ENCODE measurements at regions not wholly inside any gene's neighbourhood (a gene's known extent, or its start where the extent isn't known, plus 50 kb on each side); places are given as distances from the start of the nearest gene placed in this dataset.
"Not testable (repeated sequence)": the region's sequence is repeated elsewhere in the genome, so short reads cannot be mapped to it uniquely, and the experiment has no call there.

DNA sequence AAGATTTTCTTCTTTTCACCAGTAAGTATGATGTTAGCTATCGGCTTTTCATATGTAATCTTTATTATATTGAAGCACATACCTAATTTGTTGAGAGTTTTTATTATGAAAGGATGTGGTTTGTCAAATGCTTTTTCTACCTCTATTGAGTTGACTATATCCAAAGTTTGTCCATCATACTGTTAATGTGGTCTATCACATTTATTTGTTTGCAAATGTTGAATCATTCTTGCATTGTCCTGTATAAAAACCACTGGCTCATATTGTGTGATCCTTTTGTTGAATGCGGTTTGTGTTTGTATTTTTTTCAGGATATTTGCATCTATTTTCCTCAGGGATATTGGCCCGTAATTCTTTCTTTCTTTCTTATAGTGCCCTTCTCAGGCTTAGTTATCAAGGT is 675.5 kb downstream of the NUP35 start:
- no peak for DNase-seq (ENCODE audit: low read depth)

DNA sequence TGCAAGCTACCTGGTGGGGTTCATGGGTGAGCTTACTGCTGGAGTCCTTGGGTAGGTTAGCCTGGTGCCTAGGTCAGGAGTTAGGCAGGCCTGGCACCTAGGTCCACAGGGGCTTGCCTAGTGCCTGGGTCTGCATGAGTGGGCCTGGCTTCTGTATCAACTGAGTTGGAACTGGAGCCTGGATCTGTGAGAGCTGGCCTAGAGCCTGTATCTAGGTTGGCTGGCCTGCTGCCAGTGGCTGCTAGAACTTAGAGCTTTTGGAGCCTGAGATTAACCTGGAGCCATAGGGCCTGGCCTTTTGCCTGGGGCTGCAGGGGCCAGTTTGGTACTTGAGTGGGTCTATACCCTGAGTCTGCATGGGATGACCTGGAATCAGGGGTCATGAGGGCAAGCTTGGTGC is 679.4 kb downstream of the NUP35 start:
- DNase-seq (ENCODE audit: low read depth), result no peak

DNA sequence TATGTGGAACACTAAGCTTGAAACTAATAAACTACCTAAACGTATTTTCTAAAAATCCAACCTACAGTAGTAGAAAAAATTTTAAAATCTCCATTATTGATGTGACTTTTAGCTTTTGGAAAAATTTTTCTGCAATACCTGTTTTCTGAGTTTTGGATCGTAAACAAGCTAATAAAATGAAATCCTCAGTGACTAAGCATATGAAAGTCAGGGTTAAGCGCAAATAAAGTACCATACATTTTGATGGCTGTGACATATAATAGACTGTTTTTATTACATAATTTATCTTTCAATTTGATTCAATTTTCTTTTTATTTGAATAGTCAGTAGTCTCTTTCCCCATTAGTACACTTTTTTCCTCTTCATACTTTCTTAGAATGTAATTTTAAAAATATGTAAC is 683.6 kb downstream of the NUP35 start:
- no peak for DNase-seq (ENCODE audit: low read depth)

DNA sequence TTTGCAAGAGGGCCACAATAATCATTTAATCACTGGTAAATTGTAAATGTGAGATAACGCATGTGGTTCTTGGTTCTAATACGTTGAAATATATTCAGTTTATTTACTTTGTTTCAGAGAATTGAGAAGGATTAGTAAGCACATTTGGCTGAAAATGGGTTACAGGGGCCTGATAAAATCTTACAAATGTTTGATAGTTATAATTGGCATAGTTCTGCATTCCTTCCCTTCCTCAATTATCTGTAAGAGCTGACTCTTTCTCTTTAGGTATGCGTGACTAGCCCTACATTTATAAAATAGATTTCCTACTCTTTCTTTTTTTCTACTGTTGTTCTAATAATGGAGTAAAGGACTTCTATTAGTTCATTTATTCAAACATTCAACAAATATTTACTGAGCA is 685.2 kb downstream of the NUP35 start:
- DNase-seq (ENCODE audit: low read depth), result no peak

DNA sequence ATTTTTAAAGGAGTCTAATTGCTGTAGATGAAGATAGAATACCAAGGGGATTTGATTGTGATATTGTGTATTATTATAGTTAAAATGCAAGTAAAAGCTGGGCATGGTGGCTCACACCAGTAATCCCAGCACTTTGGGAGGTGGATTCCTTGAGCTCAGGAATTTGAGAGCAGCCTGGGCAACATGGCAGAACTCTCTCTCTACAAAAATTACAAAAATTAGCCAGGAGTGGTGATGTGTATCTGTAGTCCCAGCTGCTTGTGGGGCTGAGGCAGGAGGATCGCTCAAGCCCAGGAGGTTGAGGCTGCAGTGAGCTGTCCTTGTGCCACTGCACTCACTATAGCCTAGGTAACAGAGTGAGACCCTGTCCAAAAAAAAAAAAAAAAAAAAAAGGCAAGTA is 687.0 kb downstream of the NUP35 start:
- DNase-seq (ENCODE audit: low read depth), result no peak

DNA sequence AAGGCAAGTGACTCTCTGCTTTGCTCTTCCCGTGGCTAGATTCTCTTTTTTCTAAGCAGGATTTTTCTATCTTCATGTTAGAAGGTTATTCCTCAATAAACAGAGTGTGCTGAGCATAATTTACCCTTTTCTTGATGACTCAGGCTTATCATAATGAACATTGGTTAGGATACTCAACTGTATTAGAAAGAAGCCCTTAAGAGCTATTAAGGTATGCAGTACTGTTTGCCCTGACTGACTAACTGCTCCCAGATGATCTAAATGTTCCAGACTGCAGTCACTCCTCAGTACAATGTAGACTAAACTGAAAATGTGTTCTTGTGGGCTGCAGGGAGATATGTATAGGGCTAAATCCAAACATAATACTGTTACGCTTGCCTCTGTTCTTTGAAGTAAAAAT is 687.8 kb downstream of the NUP35 start:
- no peak for DNase-seq (ENCODE audit: low read depth)

DNA sequence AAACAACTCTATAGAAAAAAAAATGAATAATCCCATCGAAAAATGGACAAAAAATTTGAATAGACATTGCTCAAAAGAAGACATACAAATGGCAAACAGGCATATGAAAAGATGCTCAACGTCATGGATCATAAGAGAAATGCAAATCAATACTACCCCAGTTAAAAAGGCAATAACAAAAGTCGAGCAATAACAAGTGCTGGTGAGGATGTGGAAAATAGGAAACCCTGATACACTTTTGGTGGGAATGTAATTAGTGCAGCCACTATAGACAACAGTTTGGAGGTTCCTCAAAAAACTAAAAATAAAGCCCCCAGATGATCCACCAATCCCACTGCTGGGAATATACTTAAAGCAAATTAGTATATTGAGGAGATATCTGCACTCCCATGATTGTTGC is 701.5 kb downstream of the NUP35 start:
- DNase-seq (ENCODE audit: low read depth), result no peak

DNA sequence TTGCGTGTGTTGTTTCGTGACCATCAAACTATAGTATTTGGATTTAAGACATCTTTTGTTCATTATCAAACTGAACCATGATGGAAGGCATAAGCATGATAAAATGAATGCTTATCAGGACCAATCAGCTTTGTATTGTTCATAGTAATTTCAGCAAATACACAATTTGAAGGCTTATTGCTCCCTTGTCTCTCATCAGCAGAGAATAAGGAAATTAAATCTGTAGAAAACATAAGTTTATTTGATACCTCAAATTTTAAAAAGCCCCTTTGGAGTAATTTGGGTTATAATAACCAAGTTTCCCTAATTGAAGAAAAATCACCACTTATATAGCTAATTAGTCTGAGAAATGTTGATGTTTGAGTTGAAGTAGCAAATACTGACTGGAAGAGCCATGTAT is 705.7 kb downstream of the NUP35 start:
- DNase-seq (ENCODE audit: low read depth), result no peak

DNA sequence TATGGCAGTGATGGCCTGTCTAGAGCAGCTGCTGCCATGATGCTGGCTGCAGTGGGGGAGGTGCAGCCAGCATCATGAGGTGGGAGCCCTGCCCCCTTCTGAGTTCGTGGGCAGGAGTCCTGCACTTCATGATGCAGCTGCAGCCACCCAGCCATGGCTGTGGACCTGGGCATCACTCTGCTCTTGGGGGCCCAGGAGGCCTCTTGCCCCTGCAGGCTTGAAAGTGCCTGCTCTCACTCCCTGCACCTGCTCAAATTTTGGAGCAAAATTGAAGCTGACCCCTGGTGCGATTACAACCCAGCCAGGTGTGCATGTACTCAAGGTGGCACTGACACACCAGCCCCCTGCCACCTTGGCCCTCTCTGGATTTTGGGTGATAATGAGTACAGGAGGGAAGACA is 712.9 kb downstream of the NUP35 start:
- DNase-seq (ENCODE audit: low read depth), result no peak

DNA sequence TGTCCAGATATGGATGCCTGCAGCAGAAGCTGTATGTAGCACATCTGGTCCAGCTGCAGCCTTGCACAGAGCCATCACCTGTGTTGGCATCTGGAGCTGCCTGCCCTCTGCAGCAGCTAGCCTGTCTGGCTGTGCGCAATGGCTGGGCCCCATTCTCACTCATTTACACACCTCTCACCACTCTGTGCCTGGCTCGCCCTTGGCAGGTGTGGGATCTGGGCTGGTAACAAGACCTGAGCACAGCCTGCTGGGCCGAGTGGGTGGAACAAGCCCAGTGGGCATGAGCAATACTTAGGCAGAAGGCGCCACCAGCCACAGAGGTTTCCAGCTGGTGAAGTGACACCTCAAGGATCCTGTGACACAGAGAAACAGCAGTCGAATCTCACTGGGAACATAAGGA is 714.1 kb downstream of the NUP35 start:
- DNase-seq (ENCODE audit: low read depth), result no peak

DNA sequence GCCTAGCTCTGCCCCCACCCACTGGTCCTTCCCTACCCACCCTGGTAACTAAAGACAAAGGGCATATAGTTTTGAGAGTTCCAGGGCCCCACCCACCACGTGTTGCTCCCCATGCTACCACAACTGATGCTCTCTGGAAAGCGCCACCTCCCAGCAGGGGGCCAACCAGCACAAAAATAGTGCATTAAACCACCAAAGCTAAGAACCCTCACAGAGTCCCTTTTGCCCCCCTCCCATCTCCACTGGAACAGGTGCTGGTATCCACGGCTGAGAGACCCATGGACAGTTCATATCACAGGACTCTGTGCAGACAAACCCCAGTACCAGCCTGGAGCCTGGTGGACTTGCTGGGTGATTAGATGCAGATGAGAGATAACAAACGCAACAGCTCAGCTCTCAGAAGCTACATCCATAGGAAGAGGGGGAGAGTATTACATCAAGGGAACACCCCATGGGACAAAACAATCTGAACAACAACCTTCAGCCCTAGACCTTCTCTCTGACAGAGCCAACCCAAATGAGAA is 715.9 kb downstream of the NUP35 start:
- no peak for DNase-seq (ENCODE audit: low read depth)

DNA sequence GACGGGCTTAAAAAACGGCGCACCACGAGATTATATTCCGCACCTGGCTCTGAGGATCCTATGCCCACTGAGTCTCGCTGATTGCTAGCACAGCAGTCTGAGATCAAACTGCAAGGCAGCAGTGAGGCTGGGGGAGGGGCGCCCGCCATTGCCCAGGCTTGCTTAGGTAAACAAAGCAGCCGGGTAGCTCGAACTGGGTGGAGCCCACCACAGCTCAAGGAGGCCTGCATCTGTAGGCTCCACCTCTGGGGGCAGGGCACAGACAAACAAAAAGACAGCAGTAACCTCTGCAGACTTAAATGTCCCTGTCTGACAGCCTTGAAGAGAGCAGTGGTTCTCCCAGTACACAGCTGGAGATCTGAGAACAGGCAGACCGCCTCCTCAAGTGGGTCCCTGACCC is 725.6 kb downstream of the NUP35 start:
- not testable (repeated sequence) for DNase-seq (ENCODE audit: low read depth)

DNA sequence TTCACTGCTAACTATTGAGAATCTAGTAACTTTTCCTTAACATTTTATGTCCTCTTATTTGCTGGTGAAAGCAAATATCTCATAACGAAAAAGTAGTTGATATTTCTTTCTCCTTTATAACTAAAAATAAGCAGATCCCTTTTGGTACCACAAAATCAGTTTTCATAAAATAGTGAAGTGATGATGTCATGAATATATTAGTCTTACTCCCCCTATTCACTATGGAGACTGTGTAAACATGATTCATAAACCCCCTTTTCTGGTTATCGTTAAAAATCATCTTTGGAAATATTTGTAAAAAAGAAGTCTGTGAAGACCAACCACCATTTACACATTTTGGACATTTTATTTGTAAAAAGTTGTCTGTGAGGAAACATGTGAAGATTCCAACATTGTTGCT is 734.9 kb downstream of the NUP35 start:
- DNase-seq (ENCODE audit: low read depth), result no peak

DNA sequence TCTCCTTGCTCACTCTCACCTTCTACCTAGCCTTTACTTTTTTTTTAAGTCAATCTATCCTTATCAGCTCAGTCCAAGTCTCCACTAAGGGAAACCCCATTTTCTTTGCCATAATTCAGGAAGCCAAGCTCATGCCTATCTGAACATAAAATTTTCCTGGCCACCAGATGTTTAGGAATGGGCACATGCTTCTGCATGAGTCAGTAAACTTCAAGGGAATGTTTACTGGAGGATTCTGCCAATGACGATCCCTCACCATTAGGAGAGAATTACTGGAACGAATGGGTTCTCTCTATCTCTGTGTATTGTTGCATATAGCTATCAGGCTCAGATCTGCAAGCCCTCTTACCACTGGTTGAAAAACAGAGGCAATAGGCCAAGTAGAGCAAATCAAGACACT is 731.7 kb upstream of the ZNF804A start:
- DNase-seq (ENCODE audit: low read depth), result no peak

DNA sequence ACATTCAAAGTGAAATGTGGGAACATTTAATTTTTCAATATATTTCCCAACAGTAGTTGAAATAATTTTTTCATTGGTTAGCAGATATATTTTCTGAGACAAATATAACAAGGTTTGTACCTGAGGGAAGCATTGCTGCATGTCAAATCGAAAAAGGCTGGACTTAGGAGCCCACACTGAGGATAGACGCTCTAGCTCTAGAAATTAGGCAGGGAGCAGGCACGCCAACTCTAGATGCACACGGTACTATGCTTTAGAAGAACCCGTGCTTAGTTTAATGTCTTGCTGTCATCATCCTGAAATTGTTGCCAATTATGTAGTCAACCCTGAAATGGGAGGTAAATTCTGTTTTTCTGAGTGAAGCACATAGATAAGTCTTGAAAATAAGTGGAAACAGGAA is 731.1 kb upstream of the ZNF804A start:
- DNase-seq (ENCODE audit: low read depth), result no peak

DNA sequence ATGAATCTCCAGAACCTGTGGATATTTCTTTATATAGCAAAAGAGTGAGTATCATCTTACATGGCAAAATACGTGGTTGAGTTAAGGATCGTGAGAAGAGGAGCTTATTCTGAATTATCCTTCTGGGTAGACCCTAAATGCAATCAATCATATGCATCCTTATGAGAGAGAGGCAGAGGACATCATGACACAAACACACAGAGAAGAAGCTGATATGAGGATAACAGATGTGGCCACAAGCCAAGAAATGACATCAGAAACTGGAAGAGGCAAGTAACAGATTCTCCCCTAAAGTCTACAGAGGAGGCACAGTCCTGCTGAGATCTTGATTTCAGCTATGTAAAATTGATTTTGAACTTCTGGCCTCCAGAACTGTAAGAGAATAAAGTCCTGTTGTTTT is 730.2 kb upstream of the ZNF804A start:
- DNase-seq (ENCODE audit: low read depth), result no peak

DNA sequence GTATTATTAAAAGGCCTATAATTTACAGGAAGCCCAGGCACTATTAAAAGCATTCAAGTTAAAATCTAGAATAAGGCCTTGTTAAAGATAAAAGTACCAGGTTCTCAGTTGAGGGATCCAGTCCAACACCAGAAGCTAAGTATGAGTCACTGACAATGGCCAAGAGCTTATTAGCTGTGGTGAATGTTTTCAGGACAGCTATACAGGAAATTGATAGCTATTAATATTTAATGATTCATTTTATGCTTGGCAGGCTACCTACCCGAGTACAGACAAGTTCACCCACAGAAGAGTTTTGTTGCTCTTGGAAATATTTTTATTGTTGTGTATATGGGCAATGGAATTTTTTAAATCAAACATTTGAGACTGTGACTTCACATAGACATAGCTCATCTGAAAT is 729.6 kb upstream of the ZNF804A start:
- no peak for DNase-seq (ENCODE audit: low read depth)

DNA sequence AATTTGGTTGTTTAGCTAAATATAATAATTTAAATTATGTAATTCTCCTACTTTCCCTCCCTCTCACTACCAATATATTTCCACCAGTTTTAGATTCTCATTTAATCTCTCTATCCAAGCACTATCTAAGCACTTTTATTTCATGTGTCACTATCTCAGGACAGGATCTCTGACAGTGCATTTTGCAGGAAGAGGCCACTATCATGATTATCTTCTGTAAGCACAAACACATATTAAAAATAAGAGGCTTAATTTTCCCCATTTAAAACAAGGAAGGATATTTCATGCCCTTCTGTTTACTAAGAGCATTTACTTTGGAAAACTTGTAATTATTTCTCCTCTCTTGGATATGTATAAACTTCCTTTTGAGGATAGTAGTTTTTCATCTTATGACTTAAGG is 726.2 kb upstream of the ZNF804A start:
- no peak for DNase-seq (ENCODE audit: low read depth)

DNA sequence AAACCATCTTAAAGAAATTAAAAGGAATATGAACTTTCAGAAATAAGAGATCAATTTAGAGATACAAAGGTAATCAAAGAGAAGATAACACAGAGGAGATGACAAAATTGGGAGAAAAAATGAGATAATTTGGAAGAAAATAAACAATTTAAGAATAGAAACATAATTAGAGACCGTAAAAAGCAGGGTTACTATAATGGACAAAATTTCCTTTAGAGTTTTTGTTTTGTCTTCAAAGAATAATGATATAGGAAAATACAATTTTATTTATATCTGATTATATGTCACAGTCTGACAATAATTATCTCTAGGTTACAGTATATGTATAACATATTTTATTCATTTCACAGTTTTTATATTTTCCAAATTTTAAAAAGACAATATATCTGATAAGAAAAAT is 716.4 kb upstream of the ZNF804A start:
- DNase-seq (ENCODE audit: low read depth), result no peak

DNA sequence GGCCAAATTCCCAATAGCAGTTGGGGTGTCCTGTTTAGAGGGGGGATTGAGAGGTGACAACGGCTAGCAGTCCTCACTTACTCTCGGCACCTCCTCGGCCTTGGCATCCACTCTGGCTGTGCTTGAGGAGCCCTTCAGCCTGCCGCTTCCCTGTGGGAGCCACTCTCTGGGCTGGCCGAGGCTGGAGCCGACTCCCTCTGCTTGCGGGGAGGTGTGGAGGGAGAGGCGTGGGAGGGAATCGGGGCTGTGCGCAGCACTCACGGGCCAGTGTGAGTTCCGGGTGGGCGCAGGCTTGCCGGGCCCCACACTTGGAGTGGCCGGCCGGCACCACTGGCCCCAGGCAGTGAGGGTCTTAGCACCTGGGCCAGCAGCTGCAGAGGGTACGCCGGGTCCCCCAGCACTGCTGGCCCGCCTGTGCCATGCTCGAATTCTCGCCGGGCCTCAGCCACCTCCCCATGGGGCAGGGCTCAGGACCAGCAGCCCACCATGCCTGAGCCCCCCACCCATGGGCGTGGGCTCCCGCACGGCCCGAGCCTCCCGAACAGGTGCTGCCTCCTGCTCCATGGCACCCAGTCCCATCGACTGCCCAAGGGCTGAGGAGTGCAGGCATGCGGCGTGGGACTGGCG is 705.9 kb upstream of the ZNF804A start:
- DNase-seq (ENCODE audit: low read depth), result no peak

DNA sequence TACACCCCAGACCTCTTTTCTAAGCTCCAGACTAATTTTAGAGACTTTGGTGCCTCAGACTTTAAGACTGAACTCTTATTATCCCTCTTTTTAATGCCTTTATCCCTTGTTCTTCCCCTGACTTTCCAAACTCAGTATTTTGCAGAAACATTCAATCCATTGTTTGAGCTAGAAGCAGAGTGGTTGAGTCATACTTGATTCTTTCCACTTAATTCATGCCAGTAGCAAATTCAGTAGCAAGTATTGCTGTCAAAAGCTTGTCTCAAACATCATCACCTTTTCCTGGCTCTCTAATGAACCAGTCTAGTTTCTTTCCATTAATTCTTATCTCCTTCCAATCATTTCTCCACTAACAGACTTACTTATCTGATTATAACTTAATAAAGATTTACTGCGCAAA is 699.7 kb upstream of the ZNF804A start:
- no peak for DNase-seq (ENCODE audit: low read depth)

DNA sequence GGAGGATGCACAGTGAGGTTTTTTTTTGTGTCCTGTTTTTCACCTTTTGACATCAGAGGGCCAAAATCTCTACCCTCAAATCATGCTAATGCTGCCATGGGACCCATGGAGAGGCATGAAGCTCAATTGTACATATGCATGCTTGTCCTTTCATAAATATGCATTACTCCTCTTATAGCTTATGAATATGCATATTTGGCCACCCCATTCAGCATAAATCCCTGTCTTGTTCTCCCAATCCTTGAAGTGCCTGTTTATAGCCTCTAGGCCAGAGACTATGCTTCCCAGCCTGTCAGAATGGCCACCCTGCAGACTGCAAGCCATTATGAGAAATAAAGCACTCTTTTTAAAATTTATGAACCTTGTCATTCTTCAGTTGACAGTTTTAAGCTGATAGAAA is 696.4 kb upstream of the ZNF804A start:
- no peak for DNase-seq (ENCODE audit: low read depth)

DNA sequence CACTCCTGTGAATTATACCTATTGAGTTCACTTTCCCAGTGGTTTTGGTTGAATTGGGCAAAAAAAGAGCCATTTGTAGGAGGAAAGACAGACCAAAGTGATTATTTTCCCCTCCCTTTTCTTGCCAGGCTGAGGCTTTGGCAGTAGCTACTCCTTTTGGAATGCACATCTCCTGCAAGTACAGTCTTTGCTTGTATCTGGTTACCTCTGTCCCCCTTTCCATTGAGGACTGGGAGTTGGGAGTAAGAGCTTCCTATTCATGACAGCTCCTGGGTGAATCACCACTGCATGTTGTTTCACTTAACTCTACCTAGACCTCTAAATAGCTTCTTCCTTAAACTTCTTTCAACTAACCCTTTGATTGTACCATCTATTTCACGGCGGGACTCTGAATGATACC is 695.3 kb upstream of the ZNF804A start:
- DNase-seq (ENCODE audit: low read depth), result no peak

DNA sequence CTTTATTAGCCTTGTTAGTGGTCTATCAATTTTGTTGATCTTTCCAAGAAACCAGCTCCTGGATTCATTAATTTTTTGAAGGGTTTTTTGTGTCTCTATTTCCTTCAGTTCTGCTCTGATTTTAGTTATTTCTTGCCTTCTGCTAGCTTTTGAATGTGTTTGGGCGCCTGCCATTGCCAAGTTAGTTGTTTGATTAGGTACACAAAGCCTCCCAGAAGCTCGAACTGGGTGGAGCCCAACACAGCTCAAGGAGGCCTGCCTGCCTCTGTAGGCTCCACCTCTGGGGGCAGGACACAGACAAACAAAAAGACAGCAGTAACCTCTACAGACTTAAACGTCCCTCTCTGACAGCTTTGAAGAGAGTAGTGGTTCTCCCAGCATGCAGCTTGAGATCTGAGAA is 682.3 kb upstream of the ZNF804A start:
- DNase-seq (ENCODE audit: low read depth), result not testable (repeated sequence)

DNA sequence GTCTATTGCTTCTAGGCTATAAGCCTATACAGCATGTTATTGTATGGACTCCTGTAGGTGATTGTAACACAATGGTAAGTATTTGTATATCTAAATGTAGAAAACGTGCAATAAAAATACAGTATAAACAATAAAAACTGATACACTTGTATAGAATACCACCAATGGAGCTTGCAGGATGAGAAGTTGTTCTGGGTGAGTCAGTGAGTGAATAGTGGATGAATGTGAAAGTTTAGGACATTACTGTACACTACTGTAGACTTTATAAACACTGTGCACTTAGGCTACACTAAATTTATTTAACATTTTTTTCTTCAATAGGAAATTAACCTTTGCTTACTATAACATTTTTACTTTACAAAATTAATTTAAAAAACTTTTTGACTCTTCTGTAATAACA is 679.2 kb upstream of the ZNF804A start:
- DNase-seq (ENCODE audit: low read depth), result no peak

Measured in stromal cell of bone marrow (primary cell).